BLaER1 treated with 17β-estradiol and CSF1 and Interleukin-3, amounts not matched to agents 10 nM and 100 nM (cell line): ENCODE measurements at regions not wholly inside any gene's neighbourhood (a gene's known extent, or its start where the extent isn't known, plus 50 kb on each side); places are given as distances from the start of the nearest gene placed in this dataset.

Experiments used
- H3K27ac ChIP-seq, 11 experiments: shearing (Covaris generic); formaldehyde crosslinking; 2 replicates each; pipeline ENCODE4 v1.8.1; 2022
- H3K27me3 ChIP-seq, 11 experiments: shearing (Covaris generic); formaldehyde crosslinking; 2 replicates each; pipeline ENCODE4 v1.8.1; 2022
- H3K36me3 ChIP-seq, 11 experiments: shearing (Covaris generic); formaldehyde crosslinking; 2 replicates each; pipeline ENCODE4 v1.8.1; 2022
- H3K4me1 ChIP-seq, 10 experiments: shearing (Covaris generic); formaldehyde crosslinking; 2 replicates each; pipeline ENCODE4 v1.8.1; 2022
- H3K4me2 ChIP-seq, 11 experiments: shearing (Covaris generic); formaldehyde crosslinking; 2 replicates each; pipeline ENCODE4 v1.8.1; 2022
- H3K4me3 ChIP-seq, 10 experiments: shearing (Covaris generic); formaldehyde crosslinking; 2 replicates each; pipeline ENCODE4 v1.8.1; 2022
- H3K9ac ChIP-seq, 11 experiments: shearing (Covaris generic); formaldehyde crosslinking; 2 replicates each; pipeline ENCODE4 v1.8.1; 2022
- H3K9me3 ChIP-seq, 11 experiments: shearing (Covaris generic); formaldehyde crosslinking; replicated peaks in 1 of 11; 2 replicates each; pipeline ENCODE4 v1.8.1; 2022
- H4K20me1 ChIP-seq, 11 experiments: shearing (Covaris generic); formaldehyde crosslinking; 2 replicates each; pipeline ENCODE4 v1.8.1; 2022
- Cebpa-rat ChIP-seq, 11 experiments: shearing (Covaris generic); IDR thresholded peaks; 2 replicates each; pipeline ENCODE4 v1.8.1; 2022

DNA sequence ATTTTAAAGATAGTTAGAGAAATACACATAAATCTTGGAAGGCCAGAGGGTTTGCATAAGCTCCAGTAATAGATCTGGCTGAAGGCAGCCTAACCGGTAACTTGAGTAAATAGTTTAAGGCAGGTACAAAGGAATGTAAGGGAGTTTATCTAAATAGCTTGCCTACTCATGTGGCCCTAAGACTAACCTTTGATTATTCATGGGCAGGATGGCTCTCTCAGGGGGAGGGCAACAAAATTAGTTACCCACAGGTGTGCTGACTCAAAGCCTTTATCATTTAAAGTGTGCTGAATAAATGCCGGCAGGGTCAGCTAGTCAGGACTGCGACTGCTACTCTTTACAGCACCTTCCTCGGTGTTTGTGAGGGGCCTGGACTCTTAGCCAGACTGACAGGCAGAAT, 761.3 kb upstream of the KIF2B start:
- no peak overlapping the region for H3K4me2 ChIP-seq
- H3K4me3 ChIP-seq, result no peak overlapping the region
- H4K20me1 ChIP-seq, result no peaks in the 10 kb centered on the region
- H3K27me3 ChIP-seq, result no peaks in the 10 kb centered on the region
- no peaks in the 10 kb centered on the region for H3K36me3 ChIP-seq
- no peak overlapping the region for H3K9ac ChIP-seq
- TF ChIP-seq Cebpa-rat (IDR thresholded peaks at IDR 0.05), result no peak
- peaks cover 0 to 17% (median 9%) of the 10 kb centered on the region in 11 experiments; a peak in 16 of 22 replicates for H3K9me3 ChIP-seq
- H3K4me1 ChIP-seq, result peaks cover 0 to 5% (median 0%) of the 10 kb centered on the region in 10 experiments; a peak in 4 of 20 replicates
- no peak overlapping the region for H3K27ac ChIP-seq

DNA sequence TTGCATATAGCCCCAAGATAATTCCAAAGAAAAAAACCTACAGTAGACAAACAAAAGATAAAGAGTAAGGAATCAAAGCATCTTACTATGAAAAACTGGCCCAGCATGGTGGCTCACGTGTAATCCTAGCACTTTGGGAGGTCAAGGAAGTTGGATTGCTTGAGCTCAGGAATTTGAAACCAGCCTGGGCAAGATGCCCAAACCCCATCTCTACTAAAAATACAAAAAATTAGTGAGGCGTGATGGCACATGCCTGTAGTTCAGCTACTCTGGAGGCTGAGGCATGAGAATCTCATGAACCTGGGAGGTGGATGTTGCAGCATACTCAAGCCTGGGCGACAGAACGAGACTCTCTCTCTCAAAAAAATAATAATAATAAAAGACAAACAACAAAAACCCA, 764.7 kb upstream of the KIF2B start:
- H4K20me1 ChIP-seq, result no peaks in the 10 kb centered on the region

DNA sequence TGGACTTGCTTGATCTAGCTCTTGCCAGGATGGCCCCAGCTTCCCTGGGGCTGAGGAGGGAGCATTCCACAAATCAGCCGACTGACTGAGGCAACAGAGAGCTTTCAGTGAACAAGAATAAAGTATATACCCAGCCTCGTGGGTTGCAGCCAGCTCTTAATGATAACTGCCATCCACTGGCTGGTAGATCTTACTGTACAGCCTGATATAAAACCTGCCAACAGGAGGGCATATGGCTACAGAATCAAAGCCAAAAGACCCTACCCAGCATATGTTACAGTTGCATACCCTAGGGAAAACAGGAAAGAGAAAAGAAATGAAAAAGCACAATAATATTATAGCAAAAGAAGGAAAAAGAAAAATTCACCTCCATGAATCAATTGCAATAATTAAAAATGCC, 775.9 kb upstream of the KIF2B start:
- Histone ChIP-seq H3K27ac (no peak overlapping the region), H4K20me1 (no peaks in the 10 kb centered on the region), H3K9me3 (peaks cover 0 to 9% (median 4%) of the 10 kb centered on the region in 11 experiments; a peak in 3 of 22 replicates), H3K36me3 (no peaks in the 10 kb centered on the region), H3K9ac (no peak overlapping the region), H3K4me1 (no peaks in the 10 kb centered on the region), H3K4me2 (no peak overlapping the region), H3K27me3 (no peaks in the 10 kb centered on the region), H3K4me3 (no peak overlapping the region)
- no peak for TF ChIP-seq Cebpa-rat (IDR thresholded peaks at IDR 0.05)

More for the DNA sequence above, 764.7 kb upstream of the KIF2B start:
- H3K4me3 ChIP-seq, result no peak overlapping the region
- H3K4me1 ChIP-seq, result peaks cover 0 to 5% (median 0%) of the 10 kb centered on the region in 10 experiments; a peak in 4 of 20 replicates
- H3K36me3 ChIP-seq, result no peaks in the 10 kb centered on the region
- TF ChIP-seq Cebpa-rat (IDR thresholded peaks at IDR 0.05), result no peak
- no peak overlapping the region for H3K27ac ChIP-seq
- H3K4me2 ChIP-seq, result peak overlapping the region in 4 of 11 experiments; percentile 18 to 20 (median 18); a peak in 1 of 22 replicates
- H3K27me3 ChIP-seq, result no peaks in the 10 kb centered on the region
- H3K9me3 ChIP-seq, result peaks cover 0 to 25% (median 11%) of the 10 kb centered on the region in 11 experiments; a peak in 17 of 22 replicates
- no peak overlapping the region for H3K9ac ChIP-seq

DNA sequence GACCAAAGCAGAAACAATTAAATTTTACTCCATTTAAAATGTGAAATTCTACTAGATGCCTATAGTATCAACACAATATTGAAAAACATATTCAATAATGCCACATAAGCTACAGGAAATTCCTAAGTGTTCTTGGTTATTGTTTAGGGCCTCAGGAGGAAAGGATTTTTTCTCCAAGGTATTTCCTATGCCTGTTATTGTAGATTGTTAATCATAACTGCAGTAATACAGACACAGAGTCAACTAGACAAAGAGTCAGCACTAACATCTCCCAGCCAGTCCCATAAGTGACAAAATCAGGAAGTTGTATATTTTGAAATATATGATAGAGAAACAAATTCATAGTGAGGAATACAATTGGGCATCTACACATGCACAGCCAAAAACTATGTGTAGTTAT, 782.7 kb upstream of the KIF2B start:
- no peaks in the 10 kb centered on the region for H3K4me1 ChIP-seq
- H3K27me3 ChIP-seq, result no peaks in the 10 kb centered on the region
- H3K36me3 ChIP-seq, result no peaks in the 10 kb centered on the region
- no peak overlapping the region for H3K4me2 ChIP-seq
- H3K9me3 ChIP-seq, result no peaks in the 10 kb centered on the region
- no peak overlapping the region for H3K4me3 ChIP-seq
- no peak overlapping the region for H3K9ac ChIP-seq
- no peak overlapping the region for H3K27ac ChIP-seq
- TF ChIP-seq Cebpa-rat (IDR thresholded peaks at IDR 0.05), result no peak
- no peaks in the 10 kb centered on the region for H4K20me1 ChIP-seq

DNA sequence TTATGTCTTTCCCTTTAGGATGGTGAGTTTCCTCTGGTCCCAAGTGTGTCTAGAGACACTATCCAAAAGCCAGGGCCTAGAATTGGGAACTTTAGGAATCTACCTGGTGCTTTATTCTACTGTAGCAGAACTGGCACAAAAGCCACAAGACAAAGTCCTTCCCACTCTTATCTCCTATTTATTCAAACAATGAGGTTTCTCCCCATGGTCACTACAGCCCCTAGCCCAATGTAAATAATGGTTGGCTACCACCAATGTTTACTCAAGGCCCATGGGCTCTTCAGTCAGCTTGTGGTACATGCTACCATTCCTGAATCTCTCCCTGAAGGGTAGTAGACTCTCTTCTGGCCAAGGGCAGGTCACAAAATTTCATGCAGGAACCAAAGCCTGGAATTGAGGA, 789.4 kb upstream of the KIF2B start:
- Histone ChIP-seq H3K4me1 (no peaks in the 10 kb centered on the region), H3K4me3 (no peak overlapping the region), H3K36me3 (no peaks in the 10 kb centered on the region), H3K9ac (no peak overlapping the region), H4K20me1 (no peaks in the 10 kb centered on the region), H3K27ac (no peak overlapping the region), H3K4me2 (no peak overlapping the region), H3K27me3 (no peaks in the 10 kb centered on the region), H3K9me3 (no peaks in the 10 kb centered on the region)
- no peak for TF ChIP-seq Cebpa-rat (IDR thresholded peaks at IDR 0.05)

DNA sequence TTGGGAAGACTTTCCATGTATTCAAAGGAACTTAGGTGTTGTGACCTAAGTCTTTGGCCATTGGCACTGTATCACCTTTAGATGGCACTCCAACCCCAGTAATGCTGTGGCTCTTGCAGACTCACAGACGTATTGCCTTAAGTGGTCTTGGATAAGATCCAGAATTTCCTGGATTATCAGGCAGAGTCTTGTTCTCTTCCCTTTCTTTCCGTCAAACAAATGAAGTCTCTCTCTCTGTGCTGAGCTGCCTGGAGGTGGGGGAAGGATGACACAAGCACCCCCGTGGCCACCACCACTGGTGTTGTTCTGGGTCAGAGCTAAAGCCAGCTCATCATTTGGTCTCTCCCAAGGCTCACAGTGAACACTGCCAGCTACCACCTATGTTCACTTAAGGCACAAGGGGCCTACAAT, 789.9 kb upstream of the KIF2B start:
- Histone ChIP-seq H3K9me3 (no peaks in the 10 kb centered on the region), H3K4me3 (no peak overlapping the region), H3K27me3 (no peaks in the 10 kb centered on the region), H3K27ac (no peak overlapping the region), H4K20me1 (no peaks in the 10 kb centered on the region), H3K4me1 (no peaks in the 10 kb centered on the region), H3K4me2 (no peak overlapping the region), H3K9ac (no peak overlapping the region), H3K36me3 (no peaks in the 10 kb centered on the region)
- TF ChIP-seq Cebpa-rat (IDR thresholded peaks at IDR 0.05), result no peak

DNA sequence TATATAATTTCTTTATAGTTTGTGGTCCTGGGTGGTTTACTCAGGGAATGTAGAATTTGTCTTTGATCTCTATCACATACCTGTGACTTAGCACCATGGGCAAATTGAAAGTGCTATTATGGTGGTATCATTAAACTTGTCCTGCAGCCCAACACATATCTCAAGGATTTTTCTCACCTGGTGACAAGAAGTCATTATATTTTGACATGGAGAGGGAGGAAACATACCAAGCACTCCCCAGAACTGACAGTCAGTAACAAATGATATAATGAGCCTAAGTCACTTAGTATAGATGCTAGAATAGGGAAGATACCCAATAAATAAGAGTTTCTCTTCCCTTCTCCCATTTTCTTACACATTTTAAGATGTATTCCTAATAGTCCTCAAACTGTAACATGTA, 805.5 kb upstream of the KIF2B start:
- Histone ChIP-seq H3K4me3 (no peak overlapping the region), H3K9ac (no peak overlapping the region), H3K9me3 (peaks cover 20 to 27% (median 24%) of the 10 kb centered on the region in 11 experiments), H3K4me2 (no peak overlapping the region), H4K20me1 (no peaks in the 10 kb centered on the region), H3K27me3 (no peaks in the 10 kb centered on the region), H3K36me3 (no peaks in the 10 kb centered on the region), H3K4me1 (no peaks in the 10 kb centered on the region), H3K27ac (no peak overlapping the region)
- no peak for TF ChIP-seq Cebpa-rat (IDR thresholded peaks at IDR 0.05)

DNA sequence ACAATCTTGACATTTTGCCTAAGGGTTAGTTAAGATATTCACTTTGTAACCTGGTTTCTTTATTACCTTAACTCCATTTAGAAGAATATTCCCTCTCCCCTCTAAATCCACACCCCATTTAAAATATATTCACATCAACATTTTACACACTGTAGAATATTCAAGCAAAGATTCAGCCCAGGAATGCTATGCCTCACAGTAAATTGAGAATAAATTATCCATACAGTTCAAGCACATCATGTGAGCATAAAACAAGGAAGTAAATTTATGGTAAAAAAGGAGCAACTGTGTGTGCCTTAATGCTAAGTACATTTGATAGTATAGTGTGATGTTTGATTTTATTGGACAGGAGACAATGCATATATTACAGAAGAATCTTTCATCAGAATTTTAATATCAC, 806.6 kb upstream of the KIF2B start:
- Histone ChIP-seq H3K36me3 (no peaks in the 10 kb centered on the region), H3K9ac (no peak overlapping the region), H3K27ac (no peak overlapping the region), H3K4me1 (no peaks in the 10 kb centered on the region), H3K4me2 (no peak overlapping the region), H3K9me3 (peaks cover 20 to 27% (median 24%) of the 10 kb centered on the region in 11 experiments), H4K20me1 (no peaks in the 10 kb centered on the region), H3K27me3 (no peaks in the 10 kb centered on the region), H3K4me3 (no peak overlapping the region)
- TF ChIP-seq Cebpa-rat (IDR thresholded peaks at IDR 0.05), result no peak

DNA sequence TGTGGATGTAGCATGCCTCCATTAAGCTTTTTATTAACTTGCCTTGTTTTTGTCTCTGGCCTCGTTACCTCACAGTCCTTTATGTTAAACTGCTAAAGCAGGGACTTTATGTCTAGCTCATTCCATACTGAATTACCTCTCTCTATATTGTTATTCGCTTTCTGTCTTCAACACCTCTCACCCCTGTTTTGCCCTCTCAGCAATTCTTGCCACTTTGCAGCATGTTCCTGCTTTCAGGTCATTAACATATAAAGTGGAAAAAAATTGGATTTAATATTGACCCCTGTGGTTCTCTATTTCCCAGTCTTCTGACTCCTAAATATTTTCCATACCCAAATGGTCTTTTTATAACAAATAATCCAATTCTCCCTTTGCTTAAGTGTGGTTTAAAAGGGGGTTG, 810.4 kb upstream of the KIF2B start:
- no peak for TF ChIP-seq Cebpa-rat (IDR thresholded peaks at IDR 0.05)
- H4K20me1 ChIP-seq, result no peaks in the 10 kb centered on the region
- H3K9ac ChIP-seq, result no peak overlapping the region
- no peak overlapping the region for H3K27ac ChIP-seq
- no peaks in the 10 kb centered on the region for H3K4me1 ChIP-seq
- no peaks in the 10 kb centered on the region for H3K9me3 ChIP-seq
- no peak overlapping the region for H3K4me2 ChIP-seq
- no peak overlapping the region for H3K4me3 ChIP-seq
- H3K27me3 ChIP-seq, result no peaks in the 10 kb centered on the region
- no peaks in the 10 kb centered on the region for H3K36me3 ChIP-seq

DNA sequence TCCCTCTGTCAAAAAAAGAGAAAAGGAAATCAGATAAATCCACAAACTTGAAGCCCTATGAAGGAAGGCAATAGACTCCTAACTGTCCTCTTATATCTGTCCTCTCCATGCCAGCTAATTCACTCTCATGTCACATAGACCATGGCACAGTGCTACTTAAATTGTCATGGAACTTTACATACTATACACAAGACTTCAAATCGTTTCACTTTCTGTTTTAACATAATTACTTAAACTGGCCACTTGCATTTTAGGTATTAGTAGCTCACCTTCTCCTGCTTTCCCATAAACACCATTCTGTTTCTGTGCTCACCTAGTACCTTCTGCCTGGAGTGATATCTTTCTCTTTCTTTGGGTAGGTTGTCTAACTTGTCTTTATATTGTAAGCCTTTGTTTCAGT, 816.7 kb upstream of the KIF2B start:
- no peak for TF ChIP-seq Cebpa-rat (IDR thresholded peaks at IDR 0.05)
- no peaks in the 10 kb centered on the region for H3K4me1 ChIP-seq
- H3K27me3 ChIP-seq, result no peaks in the 10 kb centered on the region
- no peak overlapping the region for H3K4me2 ChIP-seq
- H4K20me1 ChIP-seq, result no peaks in the 10 kb centered on the region
- H3K4me3 ChIP-seq, result no peak overlapping the region
- H3K9me3 ChIP-seq, result no peaks in the 10 kb centered on the region
- no peak overlapping the region for H3K9ac ChIP-seq
- H3K27ac ChIP-seq, result no peak overlapping the region
- no peaks in the 10 kb centered on the region for H3K36me3 ChIP-seq
